ENCODE measurements at regions not wholly inside any gene's neighbourhood (a gene's known extent, or its start where the extent isn't known, plus 50 kb on each side); places are given as distances from the start of the nearest gene placed in this dataset.

GRCh38 chr1:63064135-63064534, 258.2 kb upstream of the FOXD3 start:
- no peak for TF ChIP-seq CTCF (IDR thresholded peaks at IDR 0.05; ENCODE audit: low read depth, low read length)
- DNase-seq (ENCODE audit: low read depth in 2 of 2) = no peak
- H3K4me3 ChIP-seq (replicated peaks in 1 of 2; ENCODE audit: low read depth in 2 of 2, low read length in 2 of 2) = no peak overlapping the region

GRCh38 chr1:63068626-63069025, 253.7 kb upstream of the FOXD3 start:
- peak in 1 of 2 donors; percentile 27 for DNase-seq (ENCODE audit: low read depth in 2 of 2)
- no peak for TF ChIP-seq CTCF (IDR thresholded peaks at IDR 0.05; ENCODE audit: low read depth, low read length)

GRCh38 chr1:63069214-63069613, 253.2 kb upstream of the FOXD3 start:
- no peak for TF ChIP-seq CTCF (IDR thresholded peaks at IDR 0.05; ENCODE audit: low read depth, low read length)
- no peak for DNase-seq (ENCODE audit: low read depth in 2 of 2)
- no peak overlapping the region for H3K4me3 ChIP-seq (replicated peaks in 1 of 2; ENCODE audit: low read depth in 2 of 2, low read length in 2 of 2)

More at GRCh38 chr1:63068626-63069025, 253.7 kb upstream of the FOXD3 start:
- no peak overlapping the region for H3K4me3 ChIP-seq (replicated peaks in 1 of 2; ENCODE audit: low read depth in 2 of 2, low read length in 2 of 2)

GRCh38 chr1:63073309-63074306, 248.8 kb upstream of the FOXD3 start:
- peak; percentile 6 for TF ChIP-seq CTCF (IDR thresholded peaks at IDR 0.05; ENCODE audit: low read depth, low read length)
- no peak overlapping the region for H3K4me3 ChIP-seq (replicated peaks in 1 of 2; ENCODE audit: low read depth in 2 of 2, low read length in 2 of 2)
- peak in 1 of 2 donors; percentile 4 for DNase-seq (ENCODE audit: low read depth in 2 of 2)

- no peak for DNase-seq (ENCODE audit: low read depth in 2 of 2)
- TF ChIP-seq CTCF (IDR thresholded peaks at IDR 0.05; ENCODE audit: low read depth, low read length) = no peak
- no peak overlapping the region for H3K4me3 ChIP-seq (replicated peaks in 1 of 2; ENCODE audit: low read depth in 2 of 2, low read length in 2 of 2)
Measured at GRCh38 chr1:63074321-63074720, 248.0 kb upstream of the FOXD3 start.

- no peak for DNase-seq (ENCODE audit: low read depth in 2 of 2)
- H3K4me3 ChIP-seq (replicated peaks in 1 of 2; ENCODE audit: low read depth in 2 of 2, low read length in 2 of 2) = no peak overlapping the region
- TF ChIP-seq CTCF (IDR thresholded peaks at IDR 0.05; ENCODE audit: low read depth, low read length) = no peak
Measured at GRCh38 chr1:63082766-63083165, 239.6 kb upstream of the FOXD3 start.

Measured in cardiac fibroblast (primary cell).